OCI-LY1 (cell line): ENCODE measurements at regions not wholly inside any gene's neighbourhood (a gene's known extent, or its start where the extent isn't known, plus 50 kb on each side); places are given as distances from the start of the nearest gene placed in this dataset.

Experiments
- H2AFZ ChIP-seq: fragments of 200-600 bp; sonication (generic), shearing (Covaris generic); 2 replicates; pipeline ENCODE4 v1.6.0; 2014; ENCODE audit warnings: antibody characterized with exemption, mild to moderate bottlenecking, low read length
- H3F3A ChIP-seq: fragments of 200-600 bp; sonication (generic), shearing (Covaris generic); 2 replicates; pipeline ENCODE4 v1.6.0; 2014; ENCODE audit warnings: mild to moderate bottlenecking, antibody characterized with exemption, low read length, moderate library complexity; ENCODE audit not compliant: insufficient read depth
- H3K27ac ChIP-seq: fragments of 200-600 bp; sonication (generic); 2 replicates; pipeline ENCODE4 v1.5.1; 2014; ENCODE audit warnings: low read length, mixed run types, mild to moderate bottlenecking, low read depth; ENCODE audit not compliant: poor library complexity, severe bottlenecking
- H3K27me3 ChIP-seq: fragments of 200-600 bp; sonication (generic); 2 replicates; pipeline ENCODE4 v1.6.0; 2014; ENCODE audit warnings: antibody characterized with exemption, mild to moderate bottlenecking, low read length, moderate library complexity; ENCODE audit not compliant: insufficient read depth
- H3K36me3 ChIP-seq: fragments of 200-600 bp; sonication (generic); 2 replicates; pipeline ENCODE4 v1.6.1; 2014; ENCODE audit warnings: mild to moderate bottlenecking, antibody characterized with exemption, low read length, moderate library complexity, mixed read lengths; ENCODE audit not compliant: insufficient read depth
- H3K4me1 ChIP-seq: fragments of 200-600 bp; sonication (generic); 2 replicates; pipeline ENCODE4 v1.5.1; 2014; ENCODE audit warnings: mild to moderate bottlenecking, low read length, moderate library complexity; ENCODE audit not compliant: insufficient read depth, severe bottlenecking
- H3K4me2 ChIP-seq: fragments of 200-600 bp; sonication (generic), shearing (Covaris generic); 2 replicates; pipeline ENCODE4 v1.6.1; 2014; ENCODE audit warnings: low read length
- H3K4me3 ChIP-seq: fragments of 200-600 bp; sonication (generic); 2 replicates; pipeline ENCODE4 v1.5.1; 2014; ENCODE audit warnings: low read length, low read depth, mild to moderate bottlenecking, mixed read lengths; ENCODE audit not compliant: poor library complexity, severe bottlenecking
- H3K79me2 ChIP-seq: fragments of 200-600 bp; shearing (Covaris generic); 2 replicates; pipeline ENCODE4 v1.6.1; 2016; ENCODE audit warnings: mixed run types, low read length, mixed read lengths; ENCODE audit not compliant: insufficient read depth
- H3K9ac ChIP-seq: fragments of 200-600 bp; sonication (generic), shearing (Covaris generic); 2 replicates; pipeline ENCODE4 v1.6.1; 2014; ENCODE audit warnings: mild to moderate bottlenecking, low read length, mixed read lengths
- H3K9me2 ChIP-seq: fragments of 200-600 bp; sonication (generic), shearing (Covaris generic); 2 replicates; pipeline ENCODE4 v1.6.1; 2014; ENCODE audit warnings: low read depth, mild to moderate bottlenecking, low read length, mixed read lengths
- H3K9me3 ChIP-seq: fragments of 200-600 bp; shearing (Covaris generic); 2 replicates; pipeline ENCODE4 v1.6.1; 2014; ENCODE audit warnings: low read length, mixed read lengths
- H4K20me1 ChIP-seq: fragments of 200-600 bp; sonication (generic), shearing (Covaris generic); 2 replicates; pipeline ENCODE4 v1.6.0; 2016; ENCODE audit warnings: mild to moderate bottlenecking, low read length; ENCODE audit not compliant: insufficient read depth
- EZH2 ChIP-seq: fragments of 200-600 bp; sonication (generic), shearing (Covaris generic); IDR thresholded peaks from 2 replicates; pipeline ENCODE4 v1.8.0; 2017; ENCODE audit warnings: borderline replicate concordance, mixed run types, mild to moderate bottlenecking, antibody characterized with exemption, low read length, moderate library complexity, mixed read lengths
- TF ChIP-seq, protein P1 (sequence below): fragments of 200-600 bp; sonication (generic), shearing (Covaris generic); IDR thresholded peaks from 2 replicates; pipeline ENCODE4 v1.5.1; 2017; ENCODE audit warnings: mild to moderate bottlenecking, antibody characterized with exemption, low read length, moderate library complexity, mixed read lengths

- H3K4me1 ChIP-seq: no peaks in the 10 kb centered on the region
- no peaks in the 10 kb centered on the region for H3F3A ChIP-seq
- H3K79me2 ChIP-seq: no peaks in the 10 kb centered on the region
- no peak overlapping the region for H2AFZ ChIP-seq
- H3K9ac ChIP-seq: no peak overlapping the region
- no peaks in the 10 kb centered on the region for H3K9me2 ChIP-seq
- no peak overlapping the region for H3K4me3 ChIP-seq
- H3K36me3 ChIP-seq: no peaks in the 10 kb centered on the region
- TF ChIP-seq, protein P1, sequence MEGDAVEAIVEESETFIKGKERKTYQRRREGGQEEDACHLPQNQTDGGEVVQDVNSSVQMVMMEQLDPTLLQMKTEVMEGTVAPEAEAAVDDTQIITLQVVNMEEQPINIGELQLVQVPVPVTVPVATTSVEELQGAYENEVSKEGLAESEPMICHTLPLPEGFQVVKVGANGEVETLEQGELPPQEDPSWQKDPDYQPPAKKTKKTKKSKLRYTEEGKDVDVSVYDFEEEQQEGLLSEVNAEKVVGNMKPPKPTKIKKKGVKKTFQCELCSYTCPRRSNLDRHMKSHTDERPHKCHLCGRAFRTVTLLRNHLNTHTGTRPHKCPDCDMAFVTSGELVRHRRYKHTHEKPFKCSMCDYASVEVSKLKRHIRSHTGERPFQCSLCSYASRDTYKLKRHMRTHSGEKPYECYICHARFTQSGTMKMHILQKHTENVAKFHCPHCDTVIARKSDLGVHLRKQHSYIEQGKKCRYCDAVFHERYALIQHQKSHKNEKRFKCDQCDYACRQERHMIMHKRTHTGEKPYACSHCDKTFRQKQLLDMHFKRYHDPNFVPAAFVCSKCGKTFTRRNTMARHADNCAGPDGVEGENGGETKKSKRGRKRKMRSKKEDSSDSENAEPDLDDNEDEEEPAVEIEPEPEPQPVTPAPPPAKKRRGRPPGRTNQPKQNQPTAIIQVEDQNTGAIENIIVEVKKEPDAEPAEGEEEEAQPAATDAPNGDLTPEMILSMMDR: no peak
- TF ChIP-seq EZH2: no peak
- H3K9me3 ChIP-seq: no peaks in the 10 kb centered on the region
- no peak overlapping the region for H3K27ac ChIP-seq
- H4K20me1 ChIP-seq: no peaks in the 10 kb centered on the region
- no peaks in the 10 kb centered on the region for H3K27me3 ChIP-seq
- H3K4me2 ChIP-seq: no peak overlapping the region
Observed at GRCh38 chr22:34135749-34136148, 215.5 kb upstream of the LARGE1 start.

DNA sequence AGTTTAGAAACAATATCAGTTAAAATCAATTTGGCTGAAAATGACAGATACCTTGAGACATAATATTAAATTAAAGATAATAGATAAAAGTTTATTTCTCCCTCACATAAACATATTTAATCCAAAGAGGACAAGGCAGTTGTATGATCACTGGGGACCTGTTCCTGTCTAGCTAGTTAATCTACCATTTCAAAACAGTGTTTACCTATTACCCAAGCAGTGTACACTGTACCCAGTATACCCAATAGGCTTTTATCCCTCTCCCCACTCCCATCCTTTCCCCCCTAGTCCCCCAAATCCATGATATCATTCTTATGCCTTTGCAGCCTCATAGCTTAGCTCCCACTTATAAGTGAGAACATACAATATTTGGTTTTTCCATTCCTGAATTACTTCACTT is 229.7 kb upstream of the LARGE1 start:
- H3K36me3 ChIP-seq: no peaks in the 10 kb centered on the region
- H3K4me3 ChIP-seq: no peak overlapping the region
- no peaks in the 10 kb centered on the region for H3F3A ChIP-seq
- H3K27ac ChIP-seq: no peak overlapping the region
- TF ChIP-seq, protein P1: no peak
- no peak for TF ChIP-seq EZH2
- H3K79me2 ChIP-seq: no peaks in the 10 kb centered on the region
- no peaks in the 10 kb centered on the region for H3K9me2 ChIP-seq
- no peak overlapping the region for H3K4me2 ChIP-seq
- no peaks in the 10 kb centered on the region for H3K4me1 ChIP-seq
- no peak overlapping the region for H2AFZ ChIP-seq
- H3K9me3 ChIP-seq: no peaks in the 10 kb centered on the region
- no peak overlapping the region for H3K9ac ChIP-seq
- no peaks in the 10 kb centered on the region for H3K27me3 ChIP-seq
- H4K20me1 ChIP-seq: no peaks in the 10 kb centered on the region

DNA sequence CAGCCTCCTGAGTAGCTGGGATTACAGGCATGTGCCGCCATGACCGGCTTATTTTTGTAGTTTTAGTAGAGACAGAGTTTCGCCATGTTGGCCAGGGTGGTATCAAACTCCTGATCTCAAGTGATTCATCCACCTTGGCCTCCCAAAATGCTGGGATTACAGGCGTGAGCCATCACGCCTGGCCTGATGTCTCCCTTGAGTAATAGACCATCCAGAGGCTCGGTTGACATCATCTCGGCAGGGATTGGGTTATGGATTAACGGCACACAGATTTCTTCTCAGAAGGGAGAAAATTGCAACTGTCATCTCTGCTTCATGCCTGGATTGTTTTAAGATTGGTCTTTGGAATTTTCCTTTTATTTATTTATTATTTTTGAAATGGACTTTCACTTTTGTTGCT is 239.2 kb upstream of the LARGE1 start:
- no peak overlapping the region for H3K4me2 ChIP-seq
- H3K79me2 ChIP-seq: no peaks in the 10 kb centered on the region
- H3K9me3 ChIP-seq: no peaks in the 10 kb centered on the region
- H3K9me2 ChIP-seq: no peaks in the 10 kb centered on the region
- H4K20me1 ChIP-seq: no peaks in the 10 kb centered on the region
- H3K27ac ChIP-seq: no peak overlapping the region
- H3K4me1 ChIP-seq: no peaks in the 10 kb centered on the region
- no peak overlapping the region for H3K4me3 ChIP-seq
- no peaks in the 10 kb centered on the region for H3F3A ChIP-seq
- H2AFZ ChIP-seq: no peak overlapping the region
- H3K36me3 ChIP-seq: no peaks in the 10 kb centered on the region
- no peak overlapping the region for H3K9ac ChIP-seq
- no peaks in the 10 kb centered on the region for H3K27me3 ChIP-seq
- TF ChIP-seq, protein P1: no peak
- TF ChIP-seq EZH2: no peak
